Astrocyte of the spinal cord (primary cell): ENCODE measurements at regions not wholly inside any gene's neighbourhood (a gene's known extent, or its start where the extent isn't known, plus 50 kb on each side); places are given as distances from the start of the nearest gene placed in this dataset.
A peak's percentile ranks its signal among the peaks of the same experiment; 100 is the strongest.

Source experiments
- DNase-seq: peaks from one replicate; pipeline ENCODE4 v3.0.0; 2011; ENCODE audit warnings: low read depth, low spot score
- H3K4me3 ChIP-seq: 2 replicates; pipeline ENCODE4 v1.5.1; 2011; ENCODE audit warnings: low read depth, mild to moderate bottlenecking, low read length, moderate library complexity
- in situ Hi-C: cut with HindIII; loops from 2 replicates; pipeline ENCODE4 v1.10.0; 2017; ENCODE audit warnings: low sequenced_read_pairs
- TF ChIP-seq, protein P1 (sequence below): IDR thresholded peaks from 2 replicates; pipeline ENCODE4 v1.5.1; 2012; ENCODE audit warnings: low read depth, mild to moderate bottlenecking, low read length, inconsistent platforms

DNA sequence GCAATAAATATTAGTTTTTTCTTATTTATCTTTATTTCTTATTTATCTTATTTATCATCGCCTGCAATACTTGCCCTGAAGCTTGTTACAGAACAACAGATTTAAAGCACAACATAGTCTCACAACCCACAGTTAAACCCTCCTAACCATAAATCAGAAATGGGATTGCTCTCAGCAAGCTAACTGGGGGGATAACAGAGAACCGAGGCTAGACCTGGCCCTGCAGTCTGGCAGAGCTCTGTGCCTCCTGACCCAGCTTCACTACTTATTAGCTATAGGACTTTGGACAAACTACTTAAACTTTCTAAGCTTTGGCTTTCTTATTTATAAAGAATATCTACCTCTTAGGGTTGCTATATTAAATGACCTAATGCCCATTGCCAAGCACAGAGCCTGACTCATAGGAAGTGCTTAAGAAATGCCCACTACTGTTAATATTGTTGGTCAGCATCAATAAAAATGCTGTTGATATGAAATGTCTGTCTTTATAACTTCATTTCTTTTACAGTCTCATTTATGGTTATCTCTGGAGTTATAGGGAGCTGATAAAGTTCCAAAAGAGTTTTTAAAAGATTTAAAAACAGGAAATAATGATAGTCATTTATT, 87.9 kb upstream of the BEND6 start:
- TF ChIP-seq, protein P1, sequence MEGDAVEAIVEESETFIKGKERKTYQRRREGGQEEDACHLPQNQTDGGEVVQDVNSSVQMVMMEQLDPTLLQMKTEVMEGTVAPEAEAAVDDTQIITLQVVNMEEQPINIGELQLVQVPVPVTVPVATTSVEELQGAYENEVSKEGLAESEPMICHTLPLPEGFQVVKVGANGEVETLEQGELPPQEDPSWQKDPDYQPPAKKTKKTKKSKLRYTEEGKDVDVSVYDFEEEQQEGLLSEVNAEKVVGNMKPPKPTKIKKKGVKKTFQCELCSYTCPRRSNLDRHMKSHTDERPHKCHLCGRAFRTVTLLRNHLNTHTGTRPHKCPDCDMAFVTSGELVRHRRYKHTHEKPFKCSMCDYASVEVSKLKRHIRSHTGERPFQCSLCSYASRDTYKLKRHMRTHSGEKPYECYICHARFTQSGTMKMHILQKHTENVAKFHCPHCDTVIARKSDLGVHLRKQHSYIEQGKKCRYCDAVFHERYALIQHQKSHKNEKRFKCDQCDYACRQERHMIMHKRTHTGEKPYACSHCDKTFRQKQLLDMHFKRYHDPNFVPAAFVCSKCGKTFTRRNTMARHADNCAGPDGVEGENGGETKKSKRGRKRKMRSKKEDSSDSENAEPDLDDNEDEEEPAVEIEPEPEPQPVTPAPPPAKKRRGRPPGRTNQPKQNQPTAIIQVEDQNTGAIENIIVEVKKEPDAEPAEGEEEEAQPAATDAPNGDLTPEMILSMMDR: no peak
- no peak overlapping the region for H3K4me3 ChIP-seq
- in situ Hi-C loops: no loop called here
- peak; percentile 41 for DNase-seq

DNA sequence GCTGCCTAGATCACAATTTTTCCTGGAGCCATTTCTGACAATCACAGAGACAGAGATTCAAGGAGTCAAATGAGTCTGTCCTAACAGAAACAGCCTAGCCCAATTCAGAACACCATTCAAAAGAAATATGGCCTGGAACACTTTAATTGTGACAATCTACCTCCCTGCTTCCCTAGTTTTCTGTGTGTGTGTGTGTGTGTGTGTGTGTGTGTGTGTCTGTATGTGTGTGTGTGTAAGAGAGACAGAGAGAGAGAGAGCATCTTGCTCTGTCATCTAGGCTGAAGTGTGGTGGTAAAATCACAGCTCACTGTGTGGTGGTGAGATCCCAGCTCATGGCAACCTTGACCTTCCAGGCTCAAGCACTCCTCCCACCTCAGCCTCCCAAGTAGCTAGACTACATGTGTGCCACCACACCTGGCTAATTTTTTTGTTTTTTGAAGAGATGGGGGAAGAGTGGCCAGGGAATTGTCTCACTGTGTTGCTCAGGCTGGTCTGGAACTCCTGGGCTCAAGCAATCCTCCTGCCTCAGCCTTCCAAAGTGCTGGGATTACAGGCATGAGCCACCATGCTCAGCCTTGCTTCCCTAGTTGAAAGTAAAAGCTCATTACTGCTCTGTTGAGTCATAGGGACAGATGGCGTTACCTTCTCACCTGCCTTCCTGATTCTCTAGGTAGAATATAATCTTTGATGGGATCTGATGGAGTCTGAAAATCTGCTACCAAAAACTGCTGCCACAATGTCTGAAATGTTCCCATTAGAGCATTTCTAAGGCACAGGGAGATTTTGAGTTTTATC, 89.6 kb upstream of the BEND6 start:
- in situ Hi-C loops: no loop called here
- no peak overlapping the region for H3K4me3 ChIP-seq
- TF ChIP-seq, protein P1: no peak
- DNase-seq: no peak

DNA sequence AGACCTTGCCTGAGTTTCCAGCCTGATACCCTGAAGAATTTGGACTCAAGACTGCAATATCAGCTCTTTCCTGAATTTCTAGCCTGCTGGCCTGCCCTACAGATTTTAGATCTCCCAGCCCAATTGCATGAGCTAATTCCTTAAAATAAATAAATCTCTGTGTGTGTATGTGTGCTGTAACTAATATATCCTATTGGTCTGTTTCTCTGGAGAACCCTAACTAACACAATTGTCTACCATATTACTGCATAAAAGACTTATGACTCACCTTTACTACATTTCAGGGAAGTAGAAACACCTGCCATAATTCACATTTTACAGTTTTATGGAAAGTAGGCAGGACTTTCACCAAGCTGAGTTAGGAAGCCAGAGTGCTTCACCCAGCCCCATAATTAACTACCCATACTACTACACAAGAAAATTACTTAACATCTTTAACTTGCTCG, 90.7 kb upstream of the BEND6 start:
- H3K4me3 ChIP-seq: no peak overlapping the region
- TF ChIP-seq, protein P1: no peak
- peak; percentile 41 for DNase-seq
- in situ Hi-C loops: no loop called here

GRCh38 chr6:56863366-56863765, 91.5 kb upstream of the BEND6 start:
- DNase-seq: peak; percentile 58
- TF ChIP-seq, protein P1: no peak
- no peak overlapping the region for H3K4me3 ChIP-seq
- in situ Hi-C loops: no loop called here

- no peak overlapping the region for H3K4me3 ChIP-seq
- DNase-seq: peak; percentile 38
These were observed 92.3 kb upstream of the BEND6 start for GRCh38 chr6:56862415-56863175.

GRCh38 chr6:56860475-56860874, 94.4 kb upstream of the BEND6 start:
- peak; percentile 40 for DNase-seq
- H3K4me3 ChIP-seq: no peak overlapping the region
- in situ Hi-C loops: no loop called here
- TF ChIP-seq, protein P1: no peak

More at GRCh38 chr6:56862415-56863175, 92.3 kb upstream of the BEND6 start:
- in situ Hi-C loops: no loop called here
- TF ChIP-seq, protein P1: no peak
